ENCODE measurements at regions not wholly inside any gene's neighbourhood (a gene's known extent, or its start where the extent isn't known, plus 50 kb on each side); places are given as distances from the start of the nearest gene placed in this dataset.
"Not testable (repeated sequence)": the region's sequence is repeated elsewhere in the genome, so short reads cannot be mapped to it uniquely, and the experiment has no call there.

DNA sequence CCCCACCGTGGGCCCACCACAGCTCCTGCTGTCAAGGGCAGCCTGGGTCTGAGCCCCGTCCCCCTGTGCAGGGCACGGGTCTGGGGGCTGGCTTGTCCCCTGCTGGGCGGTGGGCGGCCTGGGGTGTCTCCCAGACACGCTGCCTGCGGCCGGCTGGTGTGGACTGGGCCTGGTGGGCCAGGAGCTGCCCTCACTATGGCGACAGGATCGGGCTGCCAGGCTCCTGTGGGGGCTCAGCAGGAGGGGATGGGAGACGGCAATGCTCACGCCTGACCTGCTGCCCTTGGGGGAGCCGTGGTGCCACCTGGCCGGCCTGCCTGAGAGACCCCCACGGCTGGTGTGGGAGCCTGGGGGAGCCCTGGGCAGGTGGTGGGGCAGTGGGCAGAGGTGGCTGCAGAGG lies 156.1 kb downstream of the TMEM121 start:
- TF ChIP-seq, protein P1, sequence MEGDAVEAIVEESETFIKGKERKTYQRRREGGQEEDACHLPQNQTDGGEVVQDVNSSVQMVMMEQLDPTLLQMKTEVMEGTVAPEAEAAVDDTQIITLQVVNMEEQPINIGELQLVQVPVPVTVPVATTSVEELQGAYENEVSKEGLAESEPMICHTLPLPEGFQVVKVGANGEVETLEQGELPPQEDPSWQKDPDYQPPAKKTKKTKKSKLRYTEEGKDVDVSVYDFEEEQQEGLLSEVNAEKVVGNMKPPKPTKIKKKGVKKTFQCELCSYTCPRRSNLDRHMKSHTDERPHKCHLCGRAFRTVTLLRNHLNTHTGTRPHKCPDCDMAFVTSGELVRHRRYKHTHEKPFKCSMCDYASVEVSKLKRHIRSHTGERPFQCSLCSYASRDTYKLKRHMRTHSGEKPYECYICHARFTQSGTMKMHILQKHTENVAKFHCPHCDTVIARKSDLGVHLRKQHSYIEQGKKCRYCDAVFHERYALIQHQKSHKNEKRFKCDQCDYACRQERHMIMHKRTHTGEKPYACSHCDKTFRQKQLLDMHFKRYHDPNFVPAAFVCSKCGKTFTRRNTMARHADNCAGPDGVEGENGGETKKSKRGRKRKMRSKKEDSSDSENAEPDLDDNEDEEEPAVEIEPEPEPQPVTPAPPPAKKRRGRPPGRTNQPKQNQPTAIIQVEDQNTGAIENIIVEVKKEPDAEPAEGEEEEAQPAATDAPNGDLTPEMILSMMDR (IDR thresholded peaks at IDR 0.05) = not testable (repeated sequence)
- not testable (repeated sequence) for TF ChIP-seq POLR2A (IDR thresholded peaks at IDR 0.05)
